ENCODE measurements at regions not wholly inside any gene's neighbourhood (a gene's known extent, or its start where the extent isn't known, plus 50 kb on each side); places are given as distances from the start of the nearest gene placed in this dataset.

GRCh38 chr1:244171241-244171985, 120.3 kb downstream of the ZBTB18 start:
- Histone ChIP-seq H3K4me3 (no peak overlapping the region), H3K9me3 (no peaks in the 10 kb centered on the region), H3K27me3 (no peaks in the 10 kb centered on the region), H3K36me3 (no peaks in the 10 kb centered on the region), H3K27ac (no peak overlapping the region), H3K4me1 (peaks cover 0 to 29% (median 4%) of the 10 kb centered on the region in 3 donors)
- ATAC-seq: no peak
- TF ChIP-seq POLR2A (IDR thresholded peaks at IDR 0.05): no peak
- TF ChIP-seq CTCF (IDR thresholded peaks at IDR 0.05): no peak
- TF ChIP-seq EP300 (IDR thresholded peaks at IDR 0.05): no peak
- TF ChIP-seq POLR2AphosphoS5 (IDR thresholded peaks at IDR 0.05): no peak
- 61% methylated on average over 6 of the region's 7 CpGs for WGBS, 2 donors (ENCODE audit: low coverage in 1 of 2)

GRCh38 chr1:244173240-244173639, 122.2 kb downstream of the ZBTB18 start:
- Histone ChIP-seq H3K36me3 (no peaks in the 10 kb centered on the region), H3K4me1 (peaks cover 0 to 29% (median 4%) of the 10 kb centered on the region in 3 donors), H3K27me3 (no peaks in the 10 kb centered on the region), H3K27ac (peak overlapping the region in 2 of 4 donors; percentile 20 to 57), H3K4me3 (no peak overlapping the region), H3K9me3 (no peaks in the 10 kb centered on the region)
- no peak for ATAC-seq
- no peak for TF ChIP-seq POLR2A (IDR thresholded peaks at IDR 0.05)
- 30 to 51% methylated on average over 4 of the region's 4 CpGs for WGBS, 2 donors (ENCODE audit: low coverage in 1 of 2)

- Histone ChIP-seq H3K4me1 (peaks cover 0 to 29% (median 4%) of the 10 kb centered on the region in 3 donors), H3K4me3 (no peak overlapping the region), H3K27ac (peak overlapping the region in 2 of 4 donors; percentile 17 to 57), H3K36me3 (no peaks in the 10 kb centered on the region), H3K9me3 (no peaks in the 10 kb centered on the region), H3K27me3 (no peaks in the 10 kb centered on the region)
- no peak for TF ChIP-seq POLR2A (IDR thresholded peaks at IDR 0.05)
- no peak for TF ChIP-seq EP300 (IDR thresholded peaks at IDR 0.05)
- no peak for TF ChIP-seq POLR2AphosphoS5 (IDR thresholded peaks at IDR 0.05)
- TF ChIP-seq CTCF (IDR thresholded peaks at IDR 0.05): no peak
- 7 to 29% methylated on average over 5 to 6 of the region's 6 CpGs for WGBS, 2 donors (ENCODE audit: low coverage in 1 of 2)
- no peak for ATAC-seq
Observed at GRCh38 chr1:244173769-244174168, 122.7 kb downstream of the ZBTB18 start.

GRCh38 chr1:244174922-244175521, 123.9 kb downstream of the ZBTB18 start:
- Histone ChIP-seq H3K4me3 (no peak overlapping the region), H3K27me3 (no peaks in the 10 kb centered on the region), H3K36me3 (no peaks in the 10 kb centered on the region), H3K4me1 (peaks cover 0 to 29% (median 4%) of the 10 kb centered on the region in 3 donors), H3K9me3 (no peaks in the 10 kb centered on the region), H3K27ac (no peak overlapping the region)
- TF ChIP-seq POLR2A (IDR thresholded peaks at IDR 0.05) (no peak), CTCF (IDR thresholded peaks at IDR 0.05) (no peak), EP300 (IDR thresholded peaks at IDR 0.05) (no peak), POLR2AphosphoS5 (IDR thresholded peaks at IDR 0.05) (no peak)
- WGBS, 2 donors (ENCODE audit: low coverage in 1 of 2): 88 to 93% methylated on average over 2 to 3 of the region's 3 CpGs
- ATAC-seq: no peak

- Histone ChIP-seq H3K27ac (no peak overlapping the region), H3K36me3 (no peaks in the 10 kb centered on the region), H3K27me3 (no peaks in the 10 kb centered on the region), H3K4me1 (peaks cover 0 to 28% (median 4%) of the 10 kb centered on the region in 3 donors), H3K9me3 (no peaks in the 10 kb centered on the region), H3K4me3 (no peak overlapping the region)
- no peak for ATAC-seq
- 63 to 86% methylated on average over 3 of the region's 3 CpGs for WGBS, 2 donors (ENCODE audit: low coverage in 1 of 2)
- TF ChIP-seq CTCF (IDR thresholded peaks at IDR 0.05) (no peak), POLR2AphosphoS5 (IDR thresholded peaks at IDR 0.05) (no peak), EP300 (IDR thresholded peaks at IDR 0.05) (no peak), POLR2A (IDR thresholded peaks at IDR 0.05) (no peak)
Observed at GRCh38 chr1:244176201-244176600, 125.1 kb downstream of the ZBTB18 start.
